HCT116 (cell line): ENCODE measurements at regions not wholly inside any gene's neighbourhood (a gene's known extent, or its start where the extent isn't known, plus 50 kb on each side); places are given as distances from the start of the nearest gene placed in this dataset.

Experiments used
- ATAC-seq: fragments of 200-7000 bp; cut with Tn5 transposase; 2 replicates; pipeline ENCODE4 v1.9.1; 2020; ENCODE audit warnings: mild to moderate bottlenecking, moderate library complexity
- BruUV-seq: library from RNA; stranded (reverse); fragments of 400-500 nt; replicated peaks from 2 replicates; lab custom pipeline; 2021; lab: Mats Ljungman, UMichigan
- CTCF ChIA-PET: fragments of 300-600 bp; sonication (Branson Sonifier 250); formaldehyde crosslinking; loops from one replicate; lab custom pipeline; 2021; ENCODE audit warnings: antibody characterized with exemption; lab: Charles Lee
- POLR2A ChIA-PET: fragments of 300-600, 350-600 bp; sonication (Branson Sonifier 250); formaldehyde crosslinking; loops from one replicate; lab custom pipeline; 2021; ENCODE audit warnings: antibody characterized with exemption; lab: Charles Lee
- RAD21 ChIA-PET, 2 experiments: fragments of 300-600 bp; sonication (Branson Sonifier 250); formaldehyde crosslinking; loops; one replicate each; lab custom pipeline; 2023; ENCODE audit warnings: low total read pairs in 2 of 2; ENCODE audit not compliant: uncharacterized antibody in 2 of 2, unreplicated experiment in 2 of 2, low non-redundant PET in 1 of 2; lab: Charles Lee
- DNase-seq: peaks from one replicate; pipeline ENCODE4 v3.0.0-alpha.2; 2010; ENCODE audit warnings: low read depth, low spot score
- H2AFZ ChIP-seq: fragments of 200-600 bp; shearing (Covaris generic), sonication (generic); 2 replicates; pipeline ENCODE4 v1.6.1; 2017; ENCODE audit warnings: low read depth, mixed run types, mixed read lengths, antibody characterized with exemption, low read length; ENCODE audit not compliant: poor library complexity, severe bottlenecking
- H3K27ac ChIP-seq: 2 replicates; pipeline ENCODE4 v1.5.1; 2012; ENCODE audit warnings: low read depth, low read length
- H3K27me3 ChIP-seq: fragments of 200-600 bp; sonication (generic); 2 replicates; pipeline ENCODE4 v1.6.1; 2016; ENCODE audit warnings: mixed run types, low read length, mixed read lengths; ENCODE audit not compliant: insufficient read depth
- H3K36me3 ChIP-seq, 2 experiments: fragments of 200-500 bp in 1 of 2; fragments of 200-600 bp in 1 of 2; sonication (Bioruptor generic) in 1 of 2; sonication (generic) in 1 of 2; 2 replicates each; pipeline versions ENCODE4 v1.5.1 to v1.6.1; 2014 to 2016; ENCODE audit warnings: low read length in 2 of 2, inconsistent platforms in 1 of 2, mixed read lengths in 1 of 2, mixed run types in 1 of 2; ENCODE audit not compliant: insufficient read depth in 2 of 2, control insufficient read depth in 1 of 2
- H3K4me1 ChIP-seq, 2 experiments: fragments of 200-600 bp in 1 of 2; sonication (generic) in 1 of 2; 2 replicates each; pipeline versions ENCODE4 v1.5.1 to v1.6.1; 2012 to 2017; ENCODE audit warnings: low read length in 2 of 2, inconsistent platforms in 1 of 2, mild to moderate bottlenecking in 1 of 2, mixed read lengths in 1 of 2, mixed run types in 1 of 2, moderate library complexity in 1 of 2; ENCODE audit not compliant: insufficient read depth in 2 of 2, control insufficient read depth in 1 of 2
- H3K4me2 ChIP-seq: fragments of 200-600 bp; sonication (generic); 2 replicates; pipeline ENCODE4 v1.6.1; 2017; ENCODE audit warnings: mixed run types, low read length, mixed read lengths
- H3K4me3 ChIP-seq, 2 experiments: fragments of 200-600 bp in 1 of 2; sonication (generic) in 1 of 2; replicated peaks in 1 of 2; 2 replicates each; pipeline ENCODE4 v1.5.1; 2011 to 2016; ENCODE audit warnings: low read length in 2 of 2, control low read depth in 1 of 2, low read depth in 1 of 2, mild to moderate bottlenecking in 1 of 2, mixed read lengths in 1 of 2, mixed run types in 1 of 2
- H3K79me2 ChIP-seq: fragments of 200-600 bp; sonication (generic); 2 replicates; pipeline ENCODE4 v1.6.1; 2017; ENCODE audit warnings: mild to moderate bottlenecking, mixed run types, low read length, moderate library complexity, mixed read lengths; ENCODE audit not compliant: insufficient read depth
- H3K9ac ChIP-seq: fragments of 200-600 bp; sonication (generic); 2 replicates; pipeline ENCODE4 v1.6.1; 2016; ENCODE audit warnings: low read length, mixed read lengths
- H3K9me2 ChIP-seq: fragments of 200-600 bp; sonication (generic), shearing (Covaris generic); 2 replicates; pipeline ENCODE4 v1.6.1; 2017; ENCODE audit warnings: mixed run types, mild to moderate bottlenecking, moderate library complexity; ENCODE audit not compliant: insufficient read depth
- H3K9me3 ChIP-seq, 2 experiments: fragments of 200-500 bp in 1 of 2; fragments of 200-600 bp in 1 of 2; sonication (Bioruptor generic) in 1 of 2; sonication (generic) in 1 of 2; 2 replicates each; pipeline ENCODE4 v1.6.1; 2014 to 2017; ENCODE audit warnings: low read length in 2 of 2, mixed read lengths in 2 of 2, inconsistent platforms in 1 of 2, low read depth in 1 of 2, mild to moderate bottlenecking in 1 of 2, mixed run types in 1 of 2, moderate library complexity in 1 of 2; ENCODE audit not compliant: control insufficient read depth in 1 of 2, insufficient read depth in 1 of 2
- H4K20me1 ChIP-seq: fragments of 200-600 bp; sonication (generic), shearing (Covaris generic); 2 replicates; pipeline ENCODE4 v1.6.1; 2017; ENCODE audit warnings: mixed run types, mild to moderate bottlenecking, moderate library complexity; ENCODE audit not compliant: insufficient read depth
- CBX3 ChIP-seq: IDR thresholded peaks from 2 replicates; pipeline ENCODE4 v1.6.1; 2012; ENCODE audit warnings: low read depth
- CEBPB ChIP-seq: IDR thresholded peaks from 2 replicates; pipeline ENCODE4 v1.6.1; 2012; ENCODE audit warnings: low read depth
- EGR1 ChIP-seq: IDR thresholded peaks from 2 replicates; pipeline ENCODE4 v1.6.1; 2012; ENCODE audit warnings: low read depth
- ELF1 ChIP-seq: IDR thresholded peaks from 2 replicates; pipeline ENCODE4 v1.6.1; 2012; ENCODE audit warnings: low read depth, borderline replicate concordance
- EZH2 ChIP-seq: fragments of 200-600 bp; sonication (generic); IDR thresholded peaks from 2 replicates; pipeline ENCODE4 v1.6.1; 2017; ENCODE audit warnings: antibody characterized with exemption, mixed run types
- EZH2phosphoT487 ChIP-seq: fragments of 200-600 bp; IDR thresholded peaks from 2 replicates; pipeline ENCODE4 v1.6.1; 2018; ENCODE audit warnings: antibody characterized with exemption, borderline replicate concordance
- FOSL1 ChIP-seq: IDR thresholded peaks from 2 replicates; pipeline ENCODE4 v1.6.1; 2012; ENCODE audit warnings: low read depth
- JUND ChIP-seq: IDR thresholded peaks from 2 replicates; pipeline ENCODE4 v1.6.1; 2012
- POLR2A ChIP-seq: IDR thresholded peaks from 2 replicates; pipeline ENCODE4 v1.7.0; 2011; ENCODE audit warnings: borderline replicate concordance; ENCODE audit not compliant: insufficient read depth, insufficient read length; ENCODE audit errors: extremely low read depth
- RAD21 ChIP-seq: IDR thresholded peaks from 2 replicates; pipeline ENCODE4 v1.6.1; 2012; ENCODE audit warnings: low read depth, mild to moderate bottlenecking
- SP1 ChIP-seq: IDR thresholded peaks from 2 replicates; pipeline ENCODE4 v1.6.1; 2012; ENCODE audit warnings: low read depth
- SRF ChIP-seq: IDR thresholded peaks from 2 replicates; pipeline ENCODE4 v1.6.1; 2012; ENCODE audit warnings: low read depth
- TCF7L2 ChIP-seq: IDR thresholded peaks from 2 replicates; pipeline ENCODE4 v1.7.0; 2011; ENCODE audit warnings: borderline replicate concordance, inconsistent platforms; ENCODE audit not compliant: insufficient read depth, insufficient read length; ENCODE audit errors: extremely low read depth
- ZFX ChIP-seq: fragments of 450-650 bp; IDR thresholded peaks from 2 replicates; pipeline ENCODE4 v1.6.1; 2017
- intact Hi-C: fragments of 100-400 bp; cut with micrococcal nuclease; formaldehyde crosslinking; loops from 2 replicates; pipeline ENCODE4 v1.10.0; 2022
- TF ChIP-seq, protein P1 (sequence below), 3 experiments: fragments of 200-600 bp in 1 of 3; sonication (generic) in 1 of 3; IDR thresholded peaks in 2 of 3; conservative IDR thresholded peaks in 1 of 3; 2 replicates each; pipeline ENCODE4 v1.5.1; 2012 to 2017; ENCODE audit warnings: low read depth in 2 of 3, low read length in 2 of 3, antibody characterized with exemption in 1 of 3, borderline replicate concordance in 1 of 3, control low read depth in 1 of 3, mild to moderate bottlenecking in 1 of 3, mixed read lengths in 1 of 3, mixed run types in 1 of 3, moderate library complexity in 1 of 3; ENCODE audit not compliant: insufficient read depth in 1 of 3
- TF ChIP-seq, protein P2 (sequence below): IDR thresholded peaks from 2 replicates; pipeline ENCODE4 v1.6.1; 2012; ENCODE audit warnings: low read depth
- TF ChIP-seq, protein P3 (sequence below): IDR thresholded peaks from 2 replicates; pipeline ENCODE4 v1.6.1; 2012

DNA sequence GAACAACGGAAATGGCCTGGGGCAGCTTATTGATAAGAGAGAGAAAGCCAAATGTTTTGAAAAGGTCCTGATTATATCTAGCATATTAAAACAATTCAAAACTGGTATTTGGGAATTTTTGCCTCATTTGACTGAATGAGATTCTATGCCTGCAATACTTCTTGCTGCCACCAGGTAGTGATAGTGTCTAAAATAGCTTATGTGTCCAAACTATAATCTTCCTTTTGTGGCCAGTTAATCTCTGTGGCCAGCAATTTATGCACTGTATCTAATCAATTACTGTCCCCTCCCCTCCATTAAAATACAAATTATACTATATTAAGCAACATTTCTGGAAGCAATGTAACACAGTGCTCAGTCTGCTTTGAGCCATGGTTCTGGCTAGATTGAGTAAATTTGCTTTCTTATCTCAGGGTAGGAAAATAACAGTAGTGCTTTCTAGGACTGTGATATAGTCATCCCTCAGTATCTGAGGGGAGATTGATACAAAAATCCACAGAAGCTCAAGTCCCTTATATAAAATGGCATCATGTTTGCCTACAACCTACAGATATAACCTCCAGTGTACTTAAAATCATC lies 91.8 kb downstream of the FOXD2 start:
- no TSS peak for BruUV-seq
- H3K4me3 ChIP-seq = no peak overlapping the region
- POLR2A ChIA-PET = no interaction called here
- ATAC-seq = no peak
- H3K27me3 ChIP-seq = no peaks in the 10 kb centered on the region
- H4K20me1 ChIP-seq = no peaks in the 10 kb centered on the region
- no peaks in the 10 kb centered on the region for H3K4me1 ChIP-seq
- no peak for DNase-seq
- H3K9ac ChIP-seq = no peak overlapping the region
- no peak for TF ChIP-seq ELF1
- TF ChIP-seq EZH2phosphoT487 = no peak
- no peak for TF ChIP-seq TCF7L2
- TF ChIP-seq, protein P1, sequence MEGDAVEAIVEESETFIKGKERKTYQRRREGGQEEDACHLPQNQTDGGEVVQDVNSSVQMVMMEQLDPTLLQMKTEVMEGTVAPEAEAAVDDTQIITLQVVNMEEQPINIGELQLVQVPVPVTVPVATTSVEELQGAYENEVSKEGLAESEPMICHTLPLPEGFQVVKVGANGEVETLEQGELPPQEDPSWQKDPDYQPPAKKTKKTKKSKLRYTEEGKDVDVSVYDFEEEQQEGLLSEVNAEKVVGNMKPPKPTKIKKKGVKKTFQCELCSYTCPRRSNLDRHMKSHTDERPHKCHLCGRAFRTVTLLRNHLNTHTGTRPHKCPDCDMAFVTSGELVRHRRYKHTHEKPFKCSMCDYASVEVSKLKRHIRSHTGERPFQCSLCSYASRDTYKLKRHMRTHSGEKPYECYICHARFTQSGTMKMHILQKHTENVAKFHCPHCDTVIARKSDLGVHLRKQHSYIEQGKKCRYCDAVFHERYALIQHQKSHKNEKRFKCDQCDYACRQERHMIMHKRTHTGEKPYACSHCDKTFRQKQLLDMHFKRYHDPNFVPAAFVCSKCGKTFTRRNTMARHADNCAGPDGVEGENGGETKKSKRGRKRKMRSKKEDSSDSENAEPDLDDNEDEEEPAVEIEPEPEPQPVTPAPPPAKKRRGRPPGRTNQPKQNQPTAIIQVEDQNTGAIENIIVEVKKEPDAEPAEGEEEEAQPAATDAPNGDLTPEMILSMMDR (IDR thresholded peaks at IDR 0.05 in 2 of 3, conservative IDR thresholded peaks at IDR 0.05 in 1 of 3; ENCODE audit: borderline replicate concordance in 1 of 3, insufficient read depth in 1 of 3, low read depth in 2 of 3, low read length in 2 of 3) = peak; percentile 67 to 89 (median 69); a peak in 5 of 6 replicates
- TF ChIP-seq, protein P2, sequence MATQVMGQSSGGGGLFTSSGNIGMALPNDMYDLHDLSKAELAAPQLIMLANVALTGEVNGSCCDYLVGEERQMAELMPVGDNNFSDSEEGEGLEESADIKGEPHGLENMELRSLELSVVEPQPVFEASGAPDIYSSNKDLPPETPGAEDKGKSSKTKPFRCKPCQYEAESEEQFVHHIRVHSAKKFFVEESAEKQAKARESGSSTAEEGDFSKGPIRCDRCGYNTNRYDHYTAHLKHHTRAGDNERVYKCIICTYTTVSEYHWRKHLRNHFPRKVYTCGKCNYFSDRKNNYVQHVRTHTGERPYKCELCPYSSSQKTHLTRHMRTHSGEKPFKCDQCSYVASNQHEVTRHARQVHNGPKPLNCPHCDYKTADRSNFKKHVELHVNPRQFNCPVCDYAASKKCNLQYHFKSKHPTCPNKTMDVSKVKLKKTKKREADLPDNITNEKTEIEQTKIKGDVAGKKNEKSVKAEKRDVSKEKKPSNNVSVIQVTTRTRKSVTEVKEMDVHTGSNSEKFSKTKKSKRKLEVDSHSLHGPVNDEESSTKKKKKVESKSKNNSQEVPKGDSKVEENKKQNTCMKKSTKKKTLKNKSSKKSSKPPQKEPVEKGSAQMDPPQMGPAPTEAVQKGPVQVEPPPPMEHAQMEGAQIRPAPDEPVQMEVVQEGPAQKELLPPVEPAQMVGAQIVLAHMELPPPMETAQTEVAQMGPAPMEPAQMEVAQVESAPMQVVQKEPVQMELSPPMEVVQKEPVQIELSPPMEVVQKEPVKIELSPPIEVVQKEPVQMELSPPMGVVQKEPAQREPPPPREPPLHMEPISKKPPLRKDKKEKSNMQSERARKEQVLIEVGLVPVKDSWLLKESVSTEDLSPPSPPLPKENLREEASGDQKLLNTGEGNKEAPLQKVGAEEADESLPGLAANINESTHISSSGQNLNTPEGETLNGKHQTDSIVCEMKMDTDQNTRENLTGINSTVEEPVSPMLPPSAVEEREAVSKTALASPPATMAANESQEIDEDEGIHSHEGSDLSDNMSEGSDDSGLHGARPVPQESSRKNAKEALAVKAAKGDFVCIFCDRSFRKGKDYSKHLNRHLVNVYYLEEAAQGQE = no peak
- peak; percentile 61 for TF ChIP-seq RAD21
- no peak for TF ChIP-seq ZFX
- TF ChIP-seq EGR1 = no peak
- TF ChIP-seq SP1 = no peak
- TF ChIP-seq, protein P3, sequence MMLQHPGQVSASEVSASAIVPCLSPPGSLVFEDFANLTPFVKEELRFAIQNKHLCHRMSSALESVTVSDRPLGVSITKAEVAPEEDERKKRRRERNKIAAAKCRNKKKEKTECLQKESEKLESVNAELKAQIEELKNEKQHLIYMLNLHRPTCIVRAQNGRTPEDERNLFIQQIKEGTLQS = no peak
- TF ChIP-seq POLR2A = no peak
- TF ChIP-seq FOSL1 = no peak
- no peak for TF ChIP-seq CEBPB
- no peak for TF ChIP-seq SRF
- TF ChIP-seq EZH2 = no peak
- TF ChIP-seq JUND = no peak
- TF ChIP-seq CBX3 = 0 out of 2 replicates have a peak, but pooled peaks have one; percentile 15
- TF ChIP-seq, all 23 proteins: peak for 3
- no peaks in the 10 kb centered on the region for H3K79me2 ChIP-seq
- H3K4me2 ChIP-seq = no peak overlapping the region
- no peaks in the 10 kb centered on the region for H3K36me3 ChIP-seq
- no peak overlapping the region for H3K27ac ChIP-seq
- ChIA-PET RAD21 (interaction anchor here in 1 of 2 experiments (1.0 kb wide), 1 partner anchor 196 kb away, joined by 3 read pairs; no protein-coding TSS in a partner anchor), CTCF (interaction anchor here (0.9 to 2.9 kb wide), 7 partner anchors 13 to 196 kb away, joined by 3 to 12 read pairs (median 5); partner anchors contain the start of gene FOXD2)
- H3K9me3 ChIP-seq = peaks cover 0 to 9% of the 10 kb centered on the region in 2 experiments; a peak in 1 of 4 replicates
- H2AFZ ChIP-seq = no peak overlapping the region
- intact Hi-C loops = loop anchor here (5.0 kb wide), 1 partner anchor 198 kb away; no protein-coding TSS in a partner anchor
- no peaks in the 10 kb centered on the region for H3K9me2 ChIP-seq
